ENCODE measurements at regions not wholly inside any gene's neighbourhood (a gene's known extent, or its start where the extent isn't known, plus 50 kb on each side); places are given as distances from the start of the nearest gene placed in this dataset.

DNA sequence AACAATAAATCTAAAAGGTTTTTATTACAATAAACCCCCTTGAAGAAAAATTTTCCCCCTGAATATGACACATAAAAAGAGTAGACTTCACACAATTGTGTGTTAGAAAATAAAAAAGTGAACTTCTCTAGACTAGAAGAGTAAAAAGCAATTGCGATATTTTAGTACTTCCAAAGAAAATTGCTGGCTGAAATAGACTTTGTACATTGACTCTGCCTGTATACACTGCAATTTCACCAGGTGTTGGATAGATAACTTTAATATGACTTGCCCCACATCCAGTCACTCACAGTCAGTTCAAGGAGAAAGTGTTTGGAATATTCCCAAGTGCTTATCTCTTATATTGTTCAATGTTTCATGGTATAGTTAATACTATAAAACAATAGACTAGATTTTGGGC is 1780.1 kb upstream of the PCDH20 start:
- Histone ChIP-seq H4K20me1 (ENCODE audit: insufficient read depth, low read length) (no peaks in the 10 kb centered on the region), H3K9ac (ENCODE audit: low read length) (no peak overlapping the region), H3K9me3 (replicated peaks; ENCODE audit: insufficient read depth, low read length) (no peaks in the 10 kb centered on the region), H3K27ac (ENCODE audit: low read length) (no peak overlapping the region), H3K79me2 (ENCODE audit: low read length) (no peaks in the 10 kb centered on the region), H3K4me1 (ENCODE audit: low read length) (no peaks in the 10 kb centered on the region), H3K4me3 (ENCODE audit: low read length) (no peak overlapping the region), H3K4me2 (ENCODE audit: low read depth, low read length) (no peak overlapping the region), H3K27me3 (replicated peaks; ENCODE audit: insufficient read depth, low read length) (no peaks in the 10 kb centered on the region), H3F3A (ENCODE audit: insufficient read depth, low read length) (no peaks in the 10 kb centered on the region), H3K9me2 (replicated peaks; ENCODE audit: insufficient read depth, low read length) (no peaks in the 10 kb centered on the region), H2AFZ (ENCODE audit: low read length) (no peak overlapping the region), H3K36me3 (replicated peaks; ENCODE audit: insufficient read depth, low read length) (no peaks in the 10 kb centered on the region)
- TF ChIP-seq EZH2phosphoT487 (IDR thresholded peaks at IDR 0.05; ENCODE audit: low read length) (no peak), EZH2 (optimal IDR thresholded peaks at IDR 0.05; ENCODE audit: low read depth, low read length) (no peak)
- TF ChIP-seq, protein P1, sequence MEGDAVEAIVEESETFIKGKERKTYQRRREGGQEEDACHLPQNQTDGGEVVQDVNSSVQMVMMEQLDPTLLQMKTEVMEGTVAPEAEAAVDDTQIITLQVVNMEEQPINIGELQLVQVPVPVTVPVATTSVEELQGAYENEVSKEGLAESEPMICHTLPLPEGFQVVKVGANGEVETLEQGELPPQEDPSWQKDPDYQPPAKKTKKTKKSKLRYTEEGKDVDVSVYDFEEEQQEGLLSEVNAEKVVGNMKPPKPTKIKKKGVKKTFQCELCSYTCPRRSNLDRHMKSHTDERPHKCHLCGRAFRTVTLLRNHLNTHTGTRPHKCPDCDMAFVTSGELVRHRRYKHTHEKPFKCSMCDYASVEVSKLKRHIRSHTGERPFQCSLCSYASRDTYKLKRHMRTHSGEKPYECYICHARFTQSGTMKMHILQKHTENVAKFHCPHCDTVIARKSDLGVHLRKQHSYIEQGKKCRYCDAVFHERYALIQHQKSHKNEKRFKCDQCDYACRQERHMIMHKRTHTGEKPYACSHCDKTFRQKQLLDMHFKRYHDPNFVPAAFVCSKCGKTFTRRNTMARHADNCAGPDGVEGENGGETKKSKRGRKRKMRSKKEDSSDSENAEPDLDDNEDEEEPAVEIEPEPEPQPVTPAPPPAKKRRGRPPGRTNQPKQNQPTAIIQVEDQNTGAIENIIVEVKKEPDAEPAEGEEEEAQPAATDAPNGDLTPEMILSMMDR (IDR thresholded peaks at IDR 0.05; ENCODE audit: low read length) = no peak
- no peak for DNase-seq

DNA sequence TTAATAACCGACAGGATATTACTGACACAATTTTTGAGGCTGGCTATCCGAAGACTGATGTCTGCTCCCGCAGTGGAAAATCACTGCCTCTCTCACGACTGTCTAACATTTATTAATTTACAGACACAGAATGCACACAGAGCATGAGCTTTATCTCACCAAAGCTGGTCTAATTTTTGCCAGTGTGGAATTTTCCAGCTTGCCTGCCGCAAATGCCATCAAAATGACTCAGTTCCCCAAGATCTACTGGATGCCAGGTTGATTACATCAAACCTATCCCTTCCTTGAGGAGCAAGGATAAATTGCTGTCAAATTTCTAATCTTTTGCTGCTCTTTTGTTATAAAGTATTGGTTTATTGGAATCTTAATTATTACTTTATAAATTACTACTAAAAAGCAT is 1775.1 kb upstream of the PCDH20 start:
- Histone ChIP-seq H3K4me3 (ENCODE audit: low read length) (no peak overlapping the region), H4K20me1 (ENCODE audit: insufficient read depth, low read length) (no peaks in the 10 kb centered on the region), H3K27me3 (replicated peaks; ENCODE audit: insufficient read depth, low read length) (no peaks in the 10 kb centered on the region), H3K27ac (ENCODE audit: low read length) (no peak overlapping the region), H3K36me3 (replicated peaks; ENCODE audit: insufficient read depth, low read length) (no peaks in the 10 kb centered on the region), H3K79me2 (ENCODE audit: low read length) (no peaks in the 10 kb centered on the region), H3K9me3 (replicated peaks; ENCODE audit: insufficient read depth, low read length) (no peaks in the 10 kb centered on the region), H3K9ac (ENCODE audit: low read length) (no peak overlapping the region), H3K4me2 (ENCODE audit: low read depth, low read length) (no peak overlapping the region), H2AFZ (ENCODE audit: low read length) (no peak overlapping the region), H3K9me2 (replicated peaks; ENCODE audit: insufficient read depth, low read length) (no peaks in the 10 kb centered on the region), H3F3A (ENCODE audit: insufficient read depth, low read length) (no peaks in the 10 kb centered on the region), H3K4me1 (ENCODE audit: low read length) (no peaks in the 10 kb centered on the region)
- no peak for TF ChIP-seq EZH2 (optimal IDR thresholded peaks at IDR 0.05; ENCODE audit: low read depth, low read length)
- TF ChIP-seq EZH2phosphoT487 (IDR thresholded peaks at IDR 0.05; ENCODE audit: low read length) = no peak
- TF ChIP-seq, protein P1 (IDR thresholded peaks at IDR 0.05; ENCODE audit: low read length) = no peak
- DNase-seq = no peak

DNA sequence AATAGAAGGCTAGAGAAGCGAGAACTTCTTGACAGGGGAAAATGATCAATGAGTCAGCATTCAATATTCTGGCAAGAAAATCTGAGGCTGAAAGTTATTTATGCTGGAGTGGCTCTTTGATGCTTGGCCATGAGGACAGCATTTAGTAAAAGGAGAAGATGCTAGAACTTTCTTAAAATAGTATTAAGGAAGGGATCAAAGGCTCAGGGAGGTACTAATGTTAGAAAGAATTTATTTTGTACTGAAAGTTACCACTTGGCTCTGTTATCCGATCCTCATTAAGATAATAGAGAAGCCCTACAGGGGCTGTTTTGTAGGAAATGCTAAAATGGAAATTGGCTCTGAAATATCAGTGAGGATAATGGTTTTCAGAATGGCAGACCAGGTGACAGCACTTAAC is 1774.6 kb upstream of the PCDH20 start:
- Histone ChIP-seq H3K9me3 (replicated peaks; ENCODE audit: insufficient read depth, low read length) (no peaks in the 10 kb centered on the region), H3K4me3 (ENCODE audit: low read length) (no peak overlapping the region), H3K4me1 (ENCODE audit: low read length) (no peaks in the 10 kb centered on the region), H4K20me1 (ENCODE audit: insufficient read depth, low read length) (no peaks in the 10 kb centered on the region), H3F3A (ENCODE audit: insufficient read depth, low read length) (no peaks in the 10 kb centered on the region), H3K9me2 (replicated peaks; ENCODE audit: insufficient read depth, low read length) (no peaks in the 10 kb centered on the region), H3K9ac (ENCODE audit: low read length) (no peak overlapping the region), H3K27me3 (replicated peaks; ENCODE audit: insufficient read depth, low read length) (no peaks in the 10 kb centered on the region), H3K36me3 (replicated peaks; ENCODE audit: insufficient read depth, low read length) (no peaks in the 10 kb centered on the region), H3K79me2 (ENCODE audit: low read length) (no peaks in the 10 kb centered on the region), H2AFZ (ENCODE audit: low read length) (no peak overlapping the region), H3K27ac (ENCODE audit: low read length) (no peak overlapping the region), H3K4me2 (ENCODE audit: low read depth, low read length) (no peak overlapping the region)
- DNase-seq = no peak
- TF ChIP-seq EZH2 (optimal IDR thresholded peaks at IDR 0.05; ENCODE audit: low read depth, low read length) (no peak), EZH2phosphoT487 (IDR thresholded peaks at IDR 0.05; ENCODE audit: low read length) (no peak)
- TF ChIP-seq, protein P1 (IDR thresholded peaks at IDR 0.05; ENCODE audit: low read length) = no peak

All from MM.1S (cell line).